Activated CD4-positive, alpha-beta T cell treated with anti-CD3 and anti-CD28 coated beads for 1 hour (primary cell): ENCODE measurements at regions not wholly inside any gene's neighbourhood (a gene's known extent, or its start where the extent isn't known, plus 50 kb on each side); places are given as distances from the start of the nearest gene placed in this dataset.

ENCODE experiments used
- DNase-seq: peaks from one replicate; pipeline ENCODE4 v3.0.0-alpha.2; 2020

GRCh38 chr10:47169581-47169980 lies 130.4 kb upstream of the GDF10 start:
- no peak for DNase-seq

GRCh38 chr10:47173929-47174442 lies 126.0 kb upstream of the GDF10 start:
- no peak for DNase-seq

- DNase-seq, result no peak
These were observed 124.5 kb upstream of the GDF10 start for GRCh38 chr10:47175181-47176123.

- no peak for DNase-seq
These were observed 123.6 kb upstream of the GDF10 start for GRCh38 chr10:47176206-47176902.

- no peak for DNase-seq
These were observed 122.8 kb upstream of the GDF10 start for GRCh38 chr10:47176903-47177868.

- no peak for DNase-seq
These were observed 121.3 kb upstream of the GDF10 start for GRCh38 chr10:47178537-47179290.

GRCh38 chr10:47179291-47179647 lies 120.7 kb upstream of the GDF10 start:
- no peak for DNase-seq

- no peak for DNase-seq
These were observed 118.7 kb upstream of the GDF10 start for GRCh38 chr10:47181052-47181849.

GRCh38 chr10:47182934-47183703 lies 116.9 kb upstream of the GDF10 start:
- no peak for DNase-seq

- DNase-seq, result no peak
These were observed 116.3 kb upstream of the GDF10 start for GRCh38 chr10:47183704-47184041.

- DNase-seq, result no peak
These were observed 115.7 kb upstream of the GDF10 start for GRCh38 chr10:47184273-47184672.

GRCh38 chr10:47184724-47185330 lies 115.2 kb upstream of the GDF10 start:
- DNase-seq, result no peak

GRCh38 chr10:47186941-47187340 lies 113.1 kb upstream of the GDF10 start:
- no peak for DNase-seq

GRCh38 chr10:47187592-47187991 lies 112.4 kb upstream of the GDF10 start:
- no peak for DNase-seq

GRCh38 chr10:47188156-47188555 lies 111.8 kb upstream of the GDF10 start:
- DNase-seq, result no peak

- DNase-seq, result no peak
These were observed 110.2 kb upstream of the GDF10 start for GRCh38 chr10:47189802-47190201.

- DNase-seq, result no peak
These were observed 109.7 kb upstream of the GDF10 start for GRCh38 chr10:47190301-47190700.

GRCh38 chr10:47190802-47191450 lies 109.1 kb upstream of the GDF10 start:
- DNase-seq, result no peak

- DNase-seq, result no peak
These were observed 107.7 kb upstream of the GDF10 start for GRCh38 chr10:47192273-47192672.
